ENCODE measurements at regions not wholly inside any gene's neighbourhood (a gene's known extent, or its start where the extent isn't known, plus 50 kb on each side); places are given as distances from the start of the nearest gene placed in this dataset.

DNA sequence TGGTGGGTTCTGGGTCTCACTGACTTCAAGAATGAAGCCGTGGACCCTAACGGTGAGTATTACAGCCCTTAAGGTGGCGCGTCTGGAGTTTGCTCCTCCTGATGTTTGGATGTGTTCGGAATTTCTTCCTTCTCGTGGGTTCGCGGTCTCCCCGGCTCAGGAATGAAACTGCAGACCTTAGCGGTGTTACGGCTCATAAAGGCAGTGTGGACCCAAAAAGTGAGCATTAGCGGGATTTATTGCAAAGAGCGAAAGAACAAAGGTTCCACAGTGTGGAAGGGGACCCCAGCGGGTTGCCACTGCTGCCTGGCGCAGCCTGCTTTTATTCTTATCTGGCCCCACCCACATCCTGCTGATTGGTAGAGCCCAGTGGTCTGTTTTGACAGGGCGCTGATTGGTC lies 420.5 kb upstream of the BCHE start:
- WGBS, 2 donors = 91 to 96% methylated on average over 16 of the region's 16 CpGs
- DNase-seq (no peak), ATAC-seq (no peak)
- no peak overlapping the region for H3K27ac ChIP-seq
- intact Hi-C loops (cut with DNase I) = no loop called here
- peaks cover 0 to 22% (median 0%) of the 10 kb centered on the region in 11 donors for H3K9me3 ChIP-seq
- H3K4me1 ChIP-seq = no peaks in the 10 kb centered on the region
- H3K27me3 ChIP-seq = no peaks in the 10 kb centered on the region
- TF ChIP-seq, protein P1, sequence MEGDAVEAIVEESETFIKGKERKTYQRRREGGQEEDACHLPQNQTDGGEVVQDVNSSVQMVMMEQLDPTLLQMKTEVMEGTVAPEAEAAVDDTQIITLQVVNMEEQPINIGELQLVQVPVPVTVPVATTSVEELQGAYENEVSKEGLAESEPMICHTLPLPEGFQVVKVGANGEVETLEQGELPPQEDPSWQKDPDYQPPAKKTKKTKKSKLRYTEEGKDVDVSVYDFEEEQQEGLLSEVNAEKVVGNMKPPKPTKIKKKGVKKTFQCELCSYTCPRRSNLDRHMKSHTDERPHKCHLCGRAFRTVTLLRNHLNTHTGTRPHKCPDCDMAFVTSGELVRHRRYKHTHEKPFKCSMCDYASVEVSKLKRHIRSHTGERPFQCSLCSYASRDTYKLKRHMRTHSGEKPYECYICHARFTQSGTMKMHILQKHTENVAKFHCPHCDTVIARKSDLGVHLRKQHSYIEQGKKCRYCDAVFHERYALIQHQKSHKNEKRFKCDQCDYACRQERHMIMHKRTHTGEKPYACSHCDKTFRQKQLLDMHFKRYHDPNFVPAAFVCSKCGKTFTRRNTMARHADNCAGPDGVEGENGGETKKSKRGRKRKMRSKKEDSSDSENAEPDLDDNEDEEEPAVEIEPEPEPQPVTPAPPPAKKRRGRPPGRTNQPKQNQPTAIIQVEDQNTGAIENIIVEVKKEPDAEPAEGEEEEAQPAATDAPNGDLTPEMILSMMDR (IDR thresholded peaks at IDR 0.05) = no peak
- no peaks in the 10 kb centered on the region for H3K36me3 ChIP-seq
- H3K4me3 ChIP-seq = no peak overlapping the region

- intact Hi-C loops (cut with DNase I) = no loop called here
- Histone ChIP-seq H3K4me3 (no peak overlapping the region), H3K4me1 (no peaks in the 10 kb centered on the region), H3K9me3 (peaks cover 0 to 12% (median 0%) of the 10 kb centered on the region in 11 donors), H3K36me3 (no peaks in the 10 kb centered on the region), H3K27me3 (no peaks in the 10 kb centered on the region), H3K27ac (no peak overlapping the region)
- DNase-seq = no peak
- no peak for ATAC-seq
- WGBS, 2 donors = 71 to 78% methylated on average over 3 of the region's 3 CpGs
- TF ChIP-seq, protein P1 (IDR thresholded peaks at IDR 0.05) = no peak
Measured at GRCh38 chr3:166248784-166249183, 411.6 kb upstream of the BCHE start.

- Histone ChIP-seq H3K27me3 (no peaks in the 10 kb centered on the region), H3K36me3 (no peaks in the 10 kb centered on the region), H3K4me3 (no peak overlapping the region), H3K27ac (no peak overlapping the region), H3K4me1 (no peaks in the 10 kb centered on the region), H3K9me3 (peaks cover 0 to 7% (median 0%) of the 10 kb centered on the region in 11 donors)
- TF ChIP-seq, protein P1 (IDR thresholded peaks at IDR 0.05) = no peak
- ATAC-seq (no peak), DNase-seq (no peak)
- intact Hi-C loops (cut with DNase I) = no loop called here
Measured at GRCh38 chr3:166243511-166243910, 406.3 kb upstream of the BCHE start.

- no peak for ATAC-seq
- Histone ChIP-seq H3K4me3 (no peak overlapping the region), H3K36me3 (no peaks in the 10 kb centered on the region), H3K27ac (no peak overlapping the region), H3K9me3 (peaks cover 0 to 10% (median 0%) of the 10 kb centered on the region in 11 donors), H3K27me3 (no peaks in the 10 kb centered on the region), H3K4me1 (no peaks in the 10 kb centered on the region)
- TF ChIP-seq, protein P1 (IDR thresholded peaks at IDR 0.05) = no peak
- intact Hi-C loops (cut with DNase I) = no loop called here
- no peak for DNase-seq
- 71 to 83% methylated on average over 3 of the region's 3 CpGs for WGBS, 2 donors
Measured at GRCh38 chr3:166223120-166223519, 385.9 kb upstream of the BCHE start.

- intact Hi-C loops (cut with DNase I) = no loop called here
Measured at GRCh38 chr3:166211451-166211850, 374.2 kb upstream of the BCHE start.

More at GRCh38 chr3:166211451-166211850, 374.2 kb upstream of the BCHE start:
- H3K27me3 ChIP-seq = no peaks in the 10 kb centered on the region
- no peaks in the 10 kb centered on the region for H3K36me3 ChIP-seq
- H3K9me3 ChIP-seq = peaks cover 0 to 5% (median 0%) of the 10 kb centered on the region in 11 donors
- ATAC-seq (no peak), DNase-seq (no peak)
- H3K27ac ChIP-seq = no peak overlapping the region
- no peaks in the 10 kb centered on the region for H3K4me1 ChIP-seq
- no peak overlapping the region for H3K4me3 ChIP-seq
- WGBS, 2 donors = 76 to 81% methylated on average over 4 of the region's 4 CpGs
- TF ChIP-seq, protein P1 (IDR thresholded peaks at IDR 0.05) = no peak
